ENCODE measurements at regions not wholly inside any gene's neighbourhood (a gene's known extent, or its start where the extent isn't known, plus 50 kb on each side); places are given as distances from the start of the nearest gene placed in this dataset.

- no peak for DNase-seq (ENCODE audit: low read depth)
Measured at GRCh38 chr14:62269204-62269603, 507.0 kb downstream of the SNAPC1 start.

DNA sequence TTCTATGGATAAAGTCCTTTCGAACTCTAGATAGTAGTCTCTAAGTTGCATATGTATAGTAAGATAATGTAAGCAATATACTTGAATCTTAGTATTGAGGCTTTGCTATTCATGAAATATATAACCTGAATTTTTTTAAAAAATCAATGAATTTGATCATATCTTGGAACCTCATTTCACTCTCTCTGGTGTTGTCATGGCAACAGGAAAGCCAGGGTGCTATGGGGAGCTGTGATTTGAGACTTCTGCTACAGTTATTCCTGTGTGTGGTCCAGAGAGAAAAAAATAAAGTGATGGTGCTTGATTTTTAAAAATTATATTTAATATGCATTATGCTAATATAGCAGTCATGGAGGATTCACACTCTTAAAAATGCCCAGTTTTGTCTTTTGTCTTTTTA lies 508.0 kb downstream of the SNAPC1 start:
- DNase-seq (ENCODE audit: low read depth), result no peak

DNA sequence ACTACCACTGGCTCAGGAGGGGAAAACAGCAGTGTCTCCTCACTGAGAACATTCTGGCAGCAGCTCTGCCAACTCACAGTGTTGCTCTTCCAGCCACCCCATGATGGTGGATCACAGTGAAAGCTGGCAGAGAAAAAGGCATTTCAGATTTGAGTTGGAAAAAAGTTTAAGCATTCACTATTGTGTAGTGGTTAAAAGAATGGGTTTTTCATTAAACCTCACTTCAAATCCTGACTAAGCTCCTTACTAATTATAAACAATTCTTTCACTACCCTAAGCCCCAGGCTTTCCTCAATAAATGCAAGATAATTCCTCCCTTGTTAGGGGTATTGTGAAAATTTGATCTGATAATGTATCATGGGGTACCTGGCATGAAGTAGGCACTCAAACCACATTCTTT lies 518.1 kb downstream of the SNAPC1 start:
- DNase-seq (ENCODE audit: low read depth), result no peak

- no peak for DNase-seq (ENCODE audit: low read depth)
Measured at GRCh38 chr14:62283837-62284236, 521.6 kb downstream of the SNAPC1 start.

- no peak for DNase-seq (ENCODE audit: low read depth)
Measured at GRCh38 chr14:62289471-62289870, 527.3 kb downstream of the SNAPC1 start.

- DNase-seq (ENCODE audit: low read depth), result no peak
Measured at GRCh38 chr14:62301080-62301479, 538.9 kb downstream of the SNAPC1 start.

- no peak for DNase-seq (ENCODE audit: low read depth)
Measured at GRCh38 chr14:62301911-62302310, 539.7 kb downstream of the SNAPC1 start.

GRCh38 chr14:62303437-62303836 lies 541.2 kb downstream of the SNAPC1 start:
- no peak for DNase-seq (ENCODE audit: low read depth)

GRCh38 chr14:62304257-62304656 lies 542.0 kb downstream of the SNAPC1 start:
- DNase-seq (ENCODE audit: low read depth), result no peak

GRCh38 chr14:62307844-62308243 lies 545.6 kb downstream of the SNAPC1 start:
- no peak for DNase-seq (ENCODE audit: low read depth)

- DNase-seq (ENCODE audit: low read depth), result no peak
Measured at GRCh38 chr14:62308316-62308715, 546.1 kb downstream of the SNAPC1 start.

GRCh38 chr14:62308891-62309290 lies 546.7 kb downstream of the SNAPC1 start:
- DNase-seq (ENCODE audit: low read depth), result no peak

DNA sequence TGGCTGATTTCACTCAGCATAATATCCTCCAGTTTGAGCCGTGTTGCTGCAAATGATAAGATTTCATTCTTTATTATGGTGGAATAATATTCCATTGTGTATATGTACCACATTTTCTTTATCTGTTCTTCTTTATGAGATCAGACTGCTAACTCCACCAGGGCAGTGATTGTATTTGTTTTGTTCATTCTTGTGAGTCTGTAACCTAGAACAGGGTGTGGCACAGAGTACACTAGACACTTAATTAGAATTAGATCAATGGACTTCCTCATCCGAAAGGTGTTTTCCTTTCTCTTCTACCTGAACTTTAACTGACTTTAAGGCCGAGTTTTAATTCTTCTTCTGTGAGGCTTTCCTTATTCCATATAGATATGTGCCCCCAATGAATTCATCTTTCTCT lies 551.0 kb downstream of the SNAPC1 start:
- no peak for DNase-seq (ENCODE audit: low read depth)

DNA sequence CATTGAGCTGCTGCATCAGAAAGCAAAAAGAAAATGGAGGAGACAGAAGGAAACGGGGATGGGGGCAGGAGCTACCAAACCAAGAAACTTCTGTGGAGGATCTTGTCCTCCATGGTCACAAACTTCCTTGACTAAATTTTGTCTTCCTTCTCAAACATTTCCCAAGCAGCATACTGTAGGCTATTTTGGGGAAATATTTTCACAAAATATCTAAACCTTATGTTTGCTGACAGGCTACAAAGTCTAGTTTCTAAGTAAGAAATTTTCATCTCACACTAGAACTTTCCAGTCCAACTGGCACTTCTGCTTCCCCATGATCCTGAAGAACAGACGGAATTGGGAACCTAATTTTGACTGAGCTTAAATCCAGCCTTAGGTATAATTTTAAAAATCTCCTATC lies 552.0 kb downstream of the SNAPC1 start:
- no peak for DNase-seq (ENCODE audit: low read depth)

GRCh38 chr14:62314871-62315270 lies 552.7 kb downstream of the SNAPC1 start:
- DNase-seq (ENCODE audit: low read depth), result no peak

GRCh38 chr14:62315631-62316030 lies 553.4 kb downstream of the SNAPC1 start:
- no peak for DNase-seq (ENCODE audit: low read depth)

GRCh38 chr14:62322216-62322615 lies 560.0 kb downstream of the SNAPC1 start:
- no peak for DNase-seq (ENCODE audit: low read depth)

DNA sequence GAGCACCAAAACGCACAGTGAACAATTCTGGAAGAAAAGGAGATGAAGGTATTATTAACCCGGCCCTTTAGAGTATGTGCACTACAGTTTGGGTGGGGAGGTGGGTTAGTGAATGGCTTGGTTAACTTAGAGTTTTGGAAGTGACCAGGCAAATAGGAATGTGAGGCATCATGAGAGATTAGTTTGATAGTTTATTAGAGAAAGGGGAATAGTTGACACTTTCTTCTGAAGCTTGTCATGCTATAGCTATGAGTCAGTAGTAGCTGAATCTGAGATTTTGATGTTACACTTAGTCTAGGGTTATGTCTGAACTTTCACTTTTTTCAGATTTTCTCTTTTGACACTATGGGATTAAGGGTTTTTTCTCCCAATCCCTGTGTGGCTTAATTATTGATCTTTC lies 567.2 kb downstream of the SNAPC1 start:
- no peak for DNase-seq (ENCODE audit: low read depth)

DNA sequence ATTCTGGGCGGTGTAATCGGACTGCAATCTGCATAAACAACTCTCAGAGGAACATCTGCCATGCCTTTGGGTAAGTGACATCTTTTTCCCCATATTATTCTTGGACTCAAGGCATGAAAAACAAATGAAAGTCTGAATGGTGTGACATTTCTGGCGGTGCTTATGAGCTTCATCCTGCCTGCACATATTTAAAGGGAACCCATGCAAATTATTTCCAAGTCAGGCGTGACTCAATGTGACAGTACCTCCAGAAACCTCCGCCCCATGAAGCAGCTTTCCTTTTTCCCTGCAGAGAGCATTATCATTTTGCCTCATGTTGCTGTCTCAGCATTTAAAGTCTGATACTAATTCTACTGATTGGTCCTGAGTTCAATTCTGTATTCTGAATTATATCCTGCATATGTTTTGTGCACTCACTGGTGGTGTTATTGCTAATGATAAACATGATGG lies 585.4 kb downstream of the SNAPC1 start:
- DNase-seq (ENCODE audit: low read depth), result no peak

DNA sequence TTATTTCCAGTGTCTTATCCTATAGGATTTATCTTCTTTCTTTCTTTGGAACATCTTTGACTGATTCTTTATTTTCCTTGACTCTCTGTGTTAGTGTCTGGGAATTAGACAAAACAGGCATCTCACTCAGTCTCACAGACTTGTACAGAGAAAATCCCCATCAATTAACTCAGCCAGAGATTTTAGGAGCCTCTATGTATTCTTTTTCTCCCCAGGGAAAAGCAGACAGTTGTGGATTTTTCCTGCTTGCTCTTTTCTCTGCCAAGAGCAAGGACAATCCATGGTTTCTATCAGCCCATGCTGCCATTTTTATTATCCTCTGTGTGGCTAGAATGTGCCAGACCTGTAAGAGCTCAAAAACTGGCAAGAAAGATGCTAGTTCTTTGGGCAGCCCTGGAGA lies 595.1 kb downstream of the SNAPC1 start:
- no peak for DNase-seq (ENCODE audit: low read depth)

DNA sequence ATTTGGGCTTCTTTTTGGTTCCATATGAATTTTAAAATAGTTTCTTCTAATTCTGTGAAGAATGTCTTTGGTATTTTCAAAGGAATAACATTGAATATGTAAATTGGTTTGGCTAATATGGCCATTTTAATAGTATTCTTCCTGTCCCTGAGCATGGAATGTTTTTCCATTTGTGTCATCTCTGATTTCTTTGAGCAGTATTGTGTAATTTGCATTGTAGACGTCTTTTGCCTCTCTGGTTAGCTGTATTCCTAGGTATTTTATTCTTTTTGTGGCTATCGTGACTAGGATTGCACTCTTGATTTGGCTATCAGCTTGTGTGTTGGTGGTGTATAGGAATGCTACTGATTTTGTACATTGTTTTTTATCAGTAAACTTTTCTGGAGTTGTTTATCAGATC lies 601.9 kb downstream of the SNAPC1 start:
- no peak for DNase-seq (ENCODE audit: low read depth)

- DNase-seq (ENCODE audit: low read depth), result no peak
Measured at GRCh38 chr14:62364800-62365280, 602.6 kb downstream of the SNAPC1 start.

GRCh38 chr14:62369919-62370560 lies 607.8 kb downstream of the SNAPC1 start:
- DNase-seq (ENCODE audit: low read depth), result no peak

- DNase-seq (ENCODE audit: low read depth), result no peak
Measured at GRCh38 chr14:62373944-62374343, 611.7 kb downstream of the SNAPC1 start.

Measured in forelimb muscle (tissue), 1 donor.